Hippocampal formation (tissue), 2 donors: ENCODE measurements at regions not wholly inside any gene's neighbourhood (a gene's known extent, or its start where the extent isn't known, plus 50 kb on each side); places are given as distances from the start of the nearest gene placed in this dataset.

Experiments used
- DNase-seq, 2 donors: peaks; one replicate each; lab custom pipeline; 2025; lab: John Stamatoyannopoulos, UW

DNA sequence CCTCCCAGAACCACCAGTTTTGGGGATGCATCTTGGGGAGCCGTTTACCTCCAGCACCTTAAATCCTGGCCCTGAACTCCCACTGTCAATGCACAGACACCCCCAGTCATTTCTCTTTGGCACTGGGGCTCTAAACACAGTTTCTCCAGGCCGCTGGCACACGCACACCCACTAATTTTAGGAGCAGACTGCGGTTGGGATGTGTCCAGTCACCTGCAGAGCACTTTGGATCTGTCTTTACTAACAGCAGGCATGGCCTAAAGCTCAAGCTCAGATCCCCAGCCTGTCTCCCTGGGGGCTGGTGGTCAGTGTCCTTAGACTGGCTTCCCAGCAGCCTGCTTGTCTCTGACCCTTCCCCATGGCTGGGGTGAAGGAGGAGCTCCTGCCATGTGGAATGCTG lies 49.9 kb downstream of the SYNE3 start:
- no peak for DNase-seq

- no peak for DNase-seq
Measured at GRCh38 chr14:95465936-95466335, 50.5 kb downstream of the SYNE3 start.

- no peak for DNase-seq
Measured at GRCh38 chr14:95465358-95465757, 51.1 kb downstream of the SYNE3 start.

- DNase-seq, result no peak
Measured at GRCh38 chr14:95464514-95464913, 51.9 kb downstream of the SYNE3 start.

GRCh38 chr14:95464103-95464502 lies 52.3 kb downstream of the SYNE3 start:
- no peak for DNase-seq

GRCh38 chr14:95463171-95463901 lies 53.1 kb downstream of the SYNE3 start:
- no peak for DNase-seq

- DNase-seq, result no peak
Measured at GRCh38 chr14:95462491-95462890, 54.0 kb downstream of the SYNE3 start.

DNA sequence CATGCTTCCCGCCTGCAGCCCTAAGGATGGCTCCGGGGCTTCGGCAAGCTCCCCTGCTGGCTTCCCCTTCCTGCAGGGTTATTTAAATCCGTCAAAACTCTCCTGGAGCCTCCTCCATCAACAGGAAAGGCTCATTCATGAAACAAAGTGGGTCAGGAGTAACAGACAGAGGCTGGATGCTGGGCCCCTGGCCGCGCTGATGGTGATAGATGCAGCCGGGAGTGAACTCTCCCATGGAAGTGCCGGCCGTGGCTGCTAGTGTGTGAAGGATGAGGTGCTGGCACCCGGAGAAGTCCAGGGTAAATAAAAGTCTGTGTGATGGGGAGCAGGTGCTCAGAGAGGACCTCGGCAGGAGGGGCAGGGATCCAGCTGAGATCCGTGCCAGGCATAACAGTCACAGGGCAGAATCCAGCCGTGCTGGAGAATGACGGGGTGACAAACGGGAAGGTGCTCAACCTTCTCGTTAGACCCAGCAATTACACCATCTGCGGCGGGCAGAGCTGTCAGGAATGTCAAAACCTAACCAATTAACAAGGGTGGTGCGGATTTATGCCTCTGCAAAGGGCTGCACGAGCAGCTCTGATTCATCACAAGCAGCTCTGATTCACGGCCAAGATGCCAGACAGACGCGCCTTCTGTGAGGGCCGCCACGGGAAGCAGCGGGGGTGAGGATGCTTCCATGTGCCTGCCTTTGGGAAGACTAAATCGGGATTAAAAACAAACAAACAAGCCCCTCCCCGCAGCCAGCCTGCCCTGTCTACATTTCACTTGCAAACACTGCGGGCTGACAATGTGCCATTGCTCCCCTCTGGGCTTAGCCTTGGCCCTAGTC lies 55.6 kb downstream of the SYNE3 start:
- DNase-seq, result peak; percentile 67 to 72

DNA sequence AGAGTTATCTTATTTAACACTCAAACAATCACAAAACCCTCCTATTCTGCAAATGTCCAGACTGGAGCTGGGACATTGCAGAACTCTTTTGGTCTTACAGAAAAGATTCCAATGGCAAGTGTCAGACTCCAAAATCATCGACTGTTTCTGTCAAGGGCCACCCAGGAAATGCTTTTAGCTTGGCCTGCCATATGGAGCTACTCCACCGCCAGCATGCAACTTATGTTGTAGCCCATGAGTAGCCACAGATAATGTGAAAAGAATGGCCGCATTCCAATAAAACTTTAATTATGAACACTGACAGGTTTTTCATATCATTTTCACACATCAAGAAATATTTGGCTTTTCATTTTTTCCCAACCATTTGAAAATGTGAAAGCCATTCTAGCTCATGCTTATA lies 57.5 kb downstream of the SYNE3 start:
- DNase-seq, result no peak

GRCh38 chr14:95458459-95458858 lies 58.0 kb downstream of the SYNE3 start:
- DNase-seq, result no peak

DNA sequence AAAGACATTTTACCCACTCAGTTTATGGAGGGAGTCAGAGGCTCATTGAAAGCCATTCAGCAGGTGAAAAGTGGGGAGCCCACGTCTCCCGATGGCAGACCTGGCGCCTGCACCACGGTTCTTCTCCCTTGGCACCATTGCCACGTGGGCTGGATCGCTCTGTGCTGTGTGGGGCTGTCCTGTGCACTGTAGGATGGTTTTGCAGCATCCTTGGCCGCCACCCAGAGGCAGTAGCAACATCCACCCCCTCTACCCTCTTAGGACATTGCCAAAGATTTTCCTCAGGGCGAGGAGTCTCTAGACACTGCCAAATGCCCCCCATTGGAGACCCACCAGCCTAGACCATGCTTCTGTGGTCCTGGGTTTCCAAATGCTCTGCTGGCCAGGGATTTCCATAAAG lies 60.2 kb downstream of the SYNE3 start:
- DNase-seq, result no peak

DNA sequence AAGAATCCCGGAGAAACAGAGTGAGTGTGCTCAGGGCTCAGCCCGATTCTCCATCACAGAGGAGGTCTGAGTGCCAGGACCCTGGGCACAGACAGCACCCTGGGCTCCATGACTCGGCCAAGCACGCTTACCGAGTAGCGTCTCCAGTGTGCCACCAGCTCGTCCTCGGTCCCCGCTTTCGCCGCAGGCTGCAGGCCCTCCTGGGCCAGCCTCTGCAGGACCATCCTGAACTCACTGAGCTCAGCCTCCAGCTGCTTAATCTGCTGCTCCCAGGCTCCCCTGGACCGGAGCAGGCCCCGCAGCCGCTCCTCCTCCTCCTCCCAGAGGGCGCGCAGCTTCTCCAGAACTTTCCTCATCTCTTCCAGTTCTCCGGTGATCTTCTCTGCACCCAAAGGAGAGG lies 61.2 kb downstream of the SYNE3 start:
- no peak for DNase-seq

DNA sequence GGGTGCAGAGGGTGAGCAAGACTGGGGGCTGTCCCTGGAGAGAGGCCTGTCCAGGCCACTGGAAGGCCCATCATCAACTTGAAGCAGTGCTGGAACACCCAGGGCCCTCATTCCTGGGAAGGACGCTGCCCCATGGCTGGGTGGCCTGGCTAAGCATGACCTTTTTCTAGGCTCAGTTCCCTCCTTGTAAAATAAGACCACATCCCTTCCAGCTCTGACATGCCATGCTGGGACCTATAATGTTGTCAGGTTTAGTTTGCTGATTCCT lies 62.8 kb downstream of the SYNE3 start:
- DNase-seq, result no peak

DNA sequence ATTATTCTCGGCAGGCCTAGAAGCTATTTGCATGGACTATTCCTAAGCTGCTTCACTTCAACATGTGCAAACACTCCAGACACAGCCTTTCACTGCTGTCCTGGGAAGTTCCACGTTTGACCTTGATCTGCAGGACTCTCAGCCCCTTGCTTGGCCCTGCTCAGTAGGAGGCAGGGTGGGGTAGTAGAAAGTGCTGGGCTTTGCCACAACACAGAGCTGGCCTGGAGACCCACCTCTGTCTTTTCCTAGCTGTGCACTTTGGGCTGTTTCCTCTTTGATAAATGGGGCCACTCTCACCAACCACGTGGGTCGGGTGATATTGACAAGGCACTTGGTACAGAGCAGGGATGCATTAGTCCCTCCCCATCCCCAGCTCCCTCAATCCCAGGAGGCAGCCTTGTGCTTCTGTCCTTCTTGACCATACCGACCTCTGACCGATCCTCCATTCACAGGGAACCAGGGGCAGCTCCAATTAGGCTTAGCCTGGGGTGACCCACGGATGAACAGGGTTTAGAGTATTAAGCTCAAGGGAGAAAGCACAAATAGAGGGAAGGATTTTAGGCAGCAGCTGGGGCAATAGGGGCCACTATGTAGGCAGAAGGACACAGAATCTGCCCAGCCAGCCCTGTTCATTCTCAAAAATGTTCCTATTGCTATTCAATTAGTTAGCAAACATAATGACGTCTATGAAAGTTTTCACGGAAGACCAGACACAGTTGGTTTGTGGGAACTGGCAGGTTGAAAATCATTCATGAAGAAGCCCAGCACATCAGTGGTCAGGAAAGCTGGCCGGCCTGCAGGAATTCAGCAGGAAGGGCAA lies 63.3 kb downstream of the SYNE3 start:
- no peak for DNase-seq

- peak; percentile 21 to 23 for DNase-seq
Measured at GRCh38 chr14:95452176-95452892, 64.1 kb downstream of the SYNE3 start.

- DNase-seq, result no peak
Measured at GRCh38 chr14:95449131-95449530, 67.3 kb downstream of the SYNE3 start.

- no peak for DNase-seq
Measured at GRCh38 chr14:95446470-95446869, 70.0 kb downstream of the SYNE3 start.

DNA sequence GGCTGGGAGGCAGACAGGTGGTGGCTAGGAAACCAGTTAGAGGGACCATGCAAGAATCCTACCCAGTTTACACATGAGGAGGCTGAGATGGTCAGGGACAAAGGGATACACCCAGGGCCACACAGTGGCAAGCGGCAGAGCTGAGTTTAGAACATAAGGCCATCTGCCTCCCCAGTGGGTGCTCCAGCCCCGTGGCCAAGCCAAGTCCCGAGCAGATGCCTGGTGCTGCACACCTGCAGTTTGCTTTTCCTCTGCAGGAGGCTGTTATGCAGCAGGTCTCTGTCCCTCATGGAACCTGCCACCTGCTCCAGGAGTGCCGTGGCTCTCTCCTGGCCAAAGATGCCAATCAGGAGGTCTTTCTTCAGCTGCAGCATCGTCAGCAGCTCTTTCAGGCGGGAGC lies 70.8 kb downstream of the SYNE3 start:
- DNase-seq, result no peak

DNA sequence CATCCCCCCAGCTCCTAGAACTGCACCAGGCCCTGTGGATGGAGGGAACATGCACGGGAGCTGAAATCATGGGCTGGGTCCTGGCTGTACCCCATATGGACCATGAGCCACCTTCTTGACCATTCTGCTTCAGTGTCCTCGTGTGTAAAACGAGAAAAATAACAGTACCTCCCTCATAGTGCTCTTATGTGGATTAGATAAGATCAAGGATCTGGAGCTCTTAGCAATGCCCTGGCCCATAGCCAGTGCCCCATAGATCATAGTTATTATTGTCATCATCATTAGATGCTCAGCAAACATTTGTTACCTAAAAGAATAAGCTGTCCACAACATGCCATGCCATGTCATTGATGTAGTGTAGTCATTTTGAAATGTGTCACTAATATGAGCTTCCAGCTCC lies 71.3 kb downstream of the SYNE3 start:
- DNase-seq, result no peak

DNA sequence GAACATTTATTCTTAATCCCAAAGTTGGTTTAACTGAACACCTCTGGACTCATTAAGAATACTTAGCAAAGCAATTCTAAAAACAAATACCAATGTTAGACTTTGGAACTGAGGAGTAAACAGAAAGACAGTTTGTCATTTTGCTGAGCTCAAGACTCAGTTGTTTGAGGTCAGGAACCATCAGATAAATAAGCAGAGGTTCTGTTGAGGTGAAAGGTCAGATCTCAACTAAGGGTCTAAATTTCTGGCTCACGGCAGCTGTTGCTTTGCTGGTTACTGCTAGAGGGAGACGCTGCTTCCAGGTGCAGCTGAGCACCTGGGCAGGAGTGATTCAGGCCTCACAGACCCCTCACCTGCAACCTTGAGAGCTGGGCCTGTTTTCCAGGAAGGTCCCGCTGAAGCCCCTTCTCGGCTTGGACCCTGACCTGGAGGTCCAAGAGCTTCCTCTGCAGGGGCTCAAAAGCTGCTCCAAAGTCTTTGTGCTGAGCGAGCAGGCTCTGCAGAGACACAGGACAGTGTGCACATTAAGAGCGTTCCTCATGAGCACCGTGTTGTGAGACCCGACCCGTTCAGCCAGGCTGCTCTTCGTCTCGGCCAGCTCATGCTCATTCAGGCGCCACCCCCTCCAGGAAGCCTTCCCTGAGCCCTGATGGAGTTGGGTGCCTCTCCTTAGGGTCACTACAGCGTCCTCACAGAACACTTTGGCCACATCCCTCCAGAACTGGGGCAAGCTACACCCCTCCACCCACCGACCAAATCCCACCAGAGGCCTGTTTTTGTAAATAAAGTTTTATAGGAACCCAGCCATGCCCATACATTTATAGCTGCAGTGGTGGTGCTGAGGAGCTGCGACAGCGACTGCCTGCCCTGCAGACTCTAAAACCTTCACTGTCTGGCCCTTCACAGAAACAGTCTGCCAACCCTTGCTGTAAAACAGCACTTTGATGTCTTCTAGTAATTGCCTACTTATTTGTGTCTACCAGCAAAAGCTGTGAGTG lies 72.0 kb downstream of the SYNE3 start:
- no peak for DNase-seq

DNA sequence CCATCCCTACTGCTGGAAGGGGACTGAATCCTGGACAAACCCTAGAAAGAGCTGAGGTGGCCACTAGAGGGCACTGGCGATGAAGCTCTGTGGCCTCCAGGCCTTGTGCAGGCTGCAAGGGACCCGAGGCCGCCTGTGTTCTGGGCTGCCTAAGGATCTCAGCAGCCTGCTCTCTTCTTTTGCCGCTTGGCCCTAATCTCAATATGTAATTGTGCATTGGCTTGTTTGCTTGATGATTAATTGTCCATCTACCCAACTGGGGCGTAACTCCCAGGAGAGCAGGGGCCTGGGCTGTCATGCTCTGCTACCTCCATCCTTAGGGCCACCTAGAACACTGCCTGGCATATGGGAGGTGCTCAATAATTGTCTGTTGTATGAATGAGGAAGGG lies 73.8 kb downstream of the SYNE3 start:
- peak; percentile 77 to 81 for DNase-seq
